HG03095 (cell line): ENCODE measurements at regions not wholly inside any gene's neighbourhood (a gene's known extent, or its start where the extent isn't known, plus 50 kb on each side); places are given as distances from the start of the nearest gene placed in this dataset.
"Not testable (repeated sequence)": the region's sequence is repeated elsewhere in the genome, so short reads cannot be mapped to it uniquely, and the experiment has no call there.

ENCODE experiments used
- ATAC-seq: cut with Tn5 transposase; IDR thresholded peaks from one replicate; pipeline ENCODE4 v1.9.1; 2021; ENCODE audit warnings: moderate library complexity; ENCODE audit not compliant: unreplicated experiment

GRCh38 chr13:88948501-88948900 lies 1277.3 kb downstream of the SLITRK5 start:
- no peak for ATAC-seq

GRCh38 chr13:88958821-88959220 lies 1287.7 kb downstream of the SLITRK5 start:
- no peak for ATAC-seq

GRCh38 chr13:88976466-88976865 lies 1305.3 kb downstream of the SLITRK5 start:
- no peak for ATAC-seq

GRCh38 chr13:88978607-88979006 lies 1307.4 kb downstream of the SLITRK5 start:
- ATAC-seq = no peak

GRCh38 chr13:88979465-88980175 lies 1308.4 kb downstream of the SLITRK5 start:
- no peak for ATAC-seq

- ATAC-seq = no peak
These were observed 1332.5 kb downstream of the SLITRK5 start for GRCh38 chr13:89003656-89004055.

- ATAC-seq = no peak
These were observed 1340.4 kb downstream of the SLITRK5 start for GRCh38 chr13:89011615-89012014.

GRCh38 chr13:89027694-89028306 lies 1356.6 kb downstream of the SLITRK5 start:
- ATAC-seq = no peak

- ATAC-seq = no peak
These were observed 1357.9 kb downstream of the SLITRK5 start for GRCh38 chr13:89029062-89029461.

- no peak for ATAC-seq
These were observed 1362.8 kb downstream of the SLITRK5 start for GRCh38 chr13:89034015-89034414.

- no peak for ATAC-seq
These were observed 1381.5 kb downstream of the SLITRK5 start for GRCh38 chr13:89052699-89053098.

GRCh38 chr13:89053418-89053817 lies 1382.2 kb downstream of the SLITRK5 start:
- no peak for ATAC-seq

GRCh38 chr13:89057274-89057673 lies 1386.1 kb downstream of the SLITRK5 start:
- no peak for ATAC-seq

GRCh38 chr13:89057862-89058261 lies 1386.7 kb downstream of the SLITRK5 start:
- no peak for ATAC-seq

- ATAC-seq = no peak
These were observed 1390.7 kb downstream of the SLITRK5 start for GRCh38 chr13:89061821-89062220.

- no peak for ATAC-seq
These were observed 1395.8 kb downstream of the SLITRK5 start for GRCh38 chr13:89066868-89067466.

GRCh38 chr13:89072979-89073378 lies 1401.8 kb downstream of the SLITRK5 start:
- ATAC-seq = no peak

- ATAC-seq = no peak
These were observed 1405.5 kb downstream of the SLITRK5 start for GRCh38 chr13:89076622-89077021.

- ATAC-seq = no peak
These were observed 1411.5 kb downstream of the SLITRK5 start for GRCh38 chr13:89082623-89083022.

GRCh38 chr13:89088107-89088506 lies 1416.9 kb downstream of the SLITRK5 start:
- ATAC-seq = not testable (repeated sequence)

- ATAC-seq = no peak
These were observed 1426.8 kb downstream of the SLITRK5 start for GRCh38 chr13:89097994-89098393.

- no peak for ATAC-seq
These were observed 1442.6 kb downstream of the SLITRK5 start for GRCh38 chr13:89113744-89114143.
